ENCODE measurements at regions not wholly inside any gene's neighbourhood (a gene's known extent, or its start where the extent isn't known, plus 50 kb on each side); places are given as distances from the start of the nearest gene placed in this dataset.

DNA sequence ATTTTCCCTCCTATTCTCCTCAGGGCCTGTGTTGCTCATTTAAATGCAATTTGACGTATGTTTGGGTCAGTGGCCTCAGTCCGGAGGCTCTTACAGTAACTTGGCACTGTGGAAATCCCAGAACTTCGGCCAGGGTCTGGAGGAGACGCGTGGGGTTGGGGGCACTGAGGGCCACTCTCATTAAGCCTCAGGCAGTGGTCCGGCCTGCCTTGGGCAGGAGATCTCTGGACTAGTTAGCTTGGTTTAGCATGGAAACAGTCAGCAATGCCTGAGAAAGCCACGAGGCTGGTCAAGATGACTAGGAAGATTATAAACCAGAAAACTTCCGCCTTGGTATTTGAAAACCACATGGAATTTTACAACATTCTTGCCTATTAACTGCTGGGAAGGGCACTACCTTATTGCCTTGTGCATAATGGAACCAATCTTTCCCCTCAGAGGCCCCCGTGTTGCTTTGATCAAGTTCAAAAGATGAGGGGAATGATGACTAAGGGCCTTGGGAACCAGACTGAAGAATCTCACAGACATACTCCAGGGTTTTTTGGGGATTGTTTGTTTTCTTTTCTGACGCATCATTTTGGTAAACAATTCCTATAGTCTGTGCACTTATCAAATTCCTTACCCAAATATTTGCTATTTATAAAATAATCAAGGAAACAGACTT, 206.0 kb upstream of the PREP start:
- TF ChIP-seq, protein P1, sequence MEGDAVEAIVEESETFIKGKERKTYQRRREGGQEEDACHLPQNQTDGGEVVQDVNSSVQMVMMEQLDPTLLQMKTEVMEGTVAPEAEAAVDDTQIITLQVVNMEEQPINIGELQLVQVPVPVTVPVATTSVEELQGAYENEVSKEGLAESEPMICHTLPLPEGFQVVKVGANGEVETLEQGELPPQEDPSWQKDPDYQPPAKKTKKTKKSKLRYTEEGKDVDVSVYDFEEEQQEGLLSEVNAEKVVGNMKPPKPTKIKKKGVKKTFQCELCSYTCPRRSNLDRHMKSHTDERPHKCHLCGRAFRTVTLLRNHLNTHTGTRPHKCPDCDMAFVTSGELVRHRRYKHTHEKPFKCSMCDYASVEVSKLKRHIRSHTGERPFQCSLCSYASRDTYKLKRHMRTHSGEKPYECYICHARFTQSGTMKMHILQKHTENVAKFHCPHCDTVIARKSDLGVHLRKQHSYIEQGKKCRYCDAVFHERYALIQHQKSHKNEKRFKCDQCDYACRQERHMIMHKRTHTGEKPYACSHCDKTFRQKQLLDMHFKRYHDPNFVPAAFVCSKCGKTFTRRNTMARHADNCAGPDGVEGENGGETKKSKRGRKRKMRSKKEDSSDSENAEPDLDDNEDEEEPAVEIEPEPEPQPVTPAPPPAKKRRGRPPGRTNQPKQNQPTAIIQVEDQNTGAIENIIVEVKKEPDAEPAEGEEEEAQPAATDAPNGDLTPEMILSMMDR (IDR thresholded peaks at IDR 0.05; ENCODE audit: control insufficient read depth, insufficient read depth, low read depth, low read length, missing control alignments): no peak
- peak; percentile 99 for DNase-seq (ENCODE audit: low read depth)
- no peak overlapping the region for H3K4me3 ChIP-seq (ENCODE audit: control insufficient read depth, low read depth, low read length)

DNA sequence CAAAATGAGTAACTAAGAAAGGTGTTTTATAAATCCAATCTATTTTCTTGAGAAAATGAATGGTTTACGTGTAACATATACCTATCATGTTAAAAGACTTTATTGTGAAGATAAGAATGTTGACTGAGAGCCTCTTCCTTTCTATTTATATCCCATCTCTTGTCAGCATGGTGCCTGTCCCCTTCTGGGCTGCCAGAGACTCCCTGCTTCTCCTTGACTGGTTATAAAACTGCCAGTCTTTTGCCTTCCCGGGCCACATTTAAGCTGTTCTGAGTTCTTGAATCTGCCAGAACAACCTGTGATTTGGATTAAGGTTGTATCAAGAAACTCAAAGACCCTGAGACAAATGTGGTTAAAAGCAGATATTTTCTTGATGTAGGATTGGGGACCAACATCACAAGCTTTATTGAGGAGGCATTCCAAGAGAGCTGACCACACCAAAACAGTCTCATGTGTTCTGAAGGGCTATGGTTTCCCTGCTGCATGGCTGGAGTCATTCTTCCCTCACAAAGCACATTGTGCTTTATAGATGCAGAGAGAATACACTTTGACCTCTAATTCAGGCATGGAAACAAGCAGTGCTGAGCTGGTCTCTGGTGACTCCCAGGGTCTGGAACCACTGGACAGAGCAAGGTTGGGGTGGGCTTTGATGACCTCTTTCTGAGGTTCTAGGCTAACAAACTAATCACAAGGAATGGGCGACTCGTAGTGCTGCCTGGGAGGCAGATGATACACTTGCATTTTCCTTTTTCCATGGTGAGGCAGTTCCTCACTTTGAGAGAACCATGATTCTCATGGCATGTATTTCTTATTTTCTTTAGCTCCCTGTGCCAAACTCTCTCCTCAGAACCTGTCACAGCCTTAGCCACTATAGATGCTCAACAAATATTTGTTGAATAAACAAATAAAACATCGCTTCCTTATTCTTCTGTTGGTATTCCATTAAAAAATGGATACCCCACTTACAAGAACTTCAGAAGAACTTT, 205.0 kb upstream of the PREP start:
- no peak overlapping the region for H3K4me3 ChIP-seq (ENCODE audit: control insufficient read depth, low read depth, low read length)
- TF ChIP-seq, protein P1 (IDR thresholded peaks at IDR 0.05; ENCODE audit: control insufficient read depth, insufficient read depth, low read depth, low read length, missing control alignments): no peak
- no peak for DNase-seq (ENCODE audit: low read depth)

DNA sequence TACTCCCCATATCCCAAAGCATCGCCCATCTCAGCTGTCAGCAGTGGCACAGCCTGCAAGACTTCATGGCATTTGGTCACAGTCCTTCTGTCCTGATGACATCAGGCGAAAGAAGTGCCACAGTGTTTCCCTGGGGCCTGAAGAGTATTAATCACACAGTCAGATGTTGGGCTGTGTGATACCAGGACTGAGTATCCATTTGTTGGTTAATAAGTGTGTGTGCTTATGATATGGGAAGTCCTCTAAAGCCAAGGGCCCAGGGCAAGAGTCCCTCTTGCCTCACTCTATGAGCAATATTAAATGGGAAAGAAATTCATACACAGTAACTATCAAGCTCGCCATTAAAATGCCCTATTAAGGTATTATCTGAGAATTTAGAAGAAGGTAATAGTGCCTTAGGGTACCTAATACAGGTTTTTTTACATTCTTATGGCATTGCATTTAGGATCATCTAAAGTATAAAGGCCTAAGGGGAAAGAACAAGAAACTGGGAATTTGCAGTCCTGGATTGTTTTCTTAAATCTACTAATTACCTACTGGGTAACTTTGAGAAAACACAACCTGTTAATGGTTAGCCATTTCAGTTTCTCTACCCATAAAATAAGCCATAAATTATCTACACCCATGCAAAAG, 204.1 kb upstream of the PREP start:
- DNase-seq (ENCODE audit: low read depth): no peak
- H3K4me3 ChIP-seq (ENCODE audit: control insufficient read depth, low read depth, low read length): no peak overlapping the region
- TF ChIP-seq, protein P1 (IDR thresholded peaks at IDR 0.05; ENCODE audit: control insufficient read depth, insufficient read depth, low read depth, low read length, missing control alignments): no peak

DNA sequence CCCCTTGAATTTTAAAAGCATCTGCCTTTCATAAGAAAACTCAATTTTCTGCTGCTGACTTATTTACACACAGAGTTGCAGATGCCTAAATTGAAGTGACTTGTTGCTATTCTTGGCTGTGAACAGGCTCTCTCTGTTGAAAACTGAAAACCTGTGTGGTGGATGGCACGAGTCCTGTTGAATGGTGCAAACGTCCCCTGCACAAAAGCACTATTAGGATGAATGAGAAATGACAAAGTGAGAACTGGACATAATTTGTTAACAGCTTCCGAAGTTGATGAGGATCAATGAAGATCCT, 201.7 kb upstream of the PREP start:
- H3K4me3 ChIP-seq (ENCODE audit: control insufficient read depth, low read depth, low read length): no peak overlapping the region
- TF ChIP-seq, protein P1 (IDR thresholded peaks at IDR 0.05; ENCODE audit: control insufficient read depth, insufficient read depth, low read depth, low read length, missing control alignments): no peak
- DNase-seq (ENCODE audit: low read depth): no peak

DNA sequence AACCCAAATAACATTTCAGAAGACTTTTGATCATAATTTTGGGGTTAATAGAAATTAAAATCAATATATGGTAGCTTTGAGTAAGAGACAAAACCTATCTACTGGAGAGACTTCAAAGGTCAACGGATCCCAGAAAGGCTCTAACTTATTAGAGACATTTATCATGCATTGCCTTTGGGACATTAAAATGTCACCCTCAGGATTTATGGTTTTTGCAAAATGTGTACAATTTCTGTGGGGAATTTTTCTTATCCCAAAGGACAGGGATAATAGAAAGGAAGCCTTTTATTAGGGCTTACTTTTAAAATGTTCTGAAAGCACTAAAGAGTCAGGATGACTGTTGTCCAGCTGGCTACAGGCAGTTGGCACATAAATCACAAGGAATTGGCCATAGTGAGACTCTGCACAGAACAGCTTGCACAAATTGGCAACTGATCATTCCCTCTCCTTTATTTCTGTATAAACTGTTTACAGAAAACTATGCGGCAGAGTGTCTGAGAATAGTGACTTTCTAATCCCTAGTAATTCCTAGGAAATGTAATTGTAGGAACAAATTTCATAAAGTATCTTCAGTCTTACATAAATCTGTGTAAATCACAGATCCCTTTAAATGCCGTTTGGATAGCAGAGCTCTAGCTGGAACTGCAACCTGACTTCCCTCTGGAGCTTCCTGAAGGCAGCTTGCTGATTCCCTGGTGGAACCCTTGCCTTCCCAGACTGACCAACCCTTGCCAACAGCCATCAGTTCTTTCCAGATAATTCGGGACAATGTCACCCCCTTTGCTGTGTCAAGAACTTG, 201.1 kb upstream of the PREP start:
- TF ChIP-seq, protein P1 (IDR thresholded peaks at IDR 0.05; ENCODE audit: control insufficient read depth, insufficient read depth, low read depth, low read length, missing control alignments): no peak
- DNase-seq (ENCODE audit: low read depth): no peak
- no peak overlapping the region for H3K4me3 ChIP-seq (ENCODE audit: control insufficient read depth, low read depth, low read length)

Data from AG09309 (cell line).